Neural cell (in vitro differentiated cells): ENCODE measurements at regions not wholly inside any gene's neighbourhood (a gene's known extent, or its start where the extent isn't known, plus 50 kb on each side); places are given as distances from the start of the nearest gene placed in this dataset.

Source experiments
- H2AFZ ChIP-seq: fragments of 200-600, 300-800 bp; sonication (generic), shearing (Covaris generic); 2 replicates; pipeline ENCODE4 v1.6.0; 2014; ENCODE audit warnings: low read depth, mild to moderate bottlenecking, antibody characterized with exemption, low read length, moderate library complexity
- H3F3A ChIP-seq: fragments of 200-600 bp; shearing (Covaris generic); 2 replicates; pipeline ENCODE4 v1.6.1; 2016; ENCODE audit warnings: mild to moderate bottlenecking, moderate library complexity, mixed read lengths, antibody characterized with exemption, low read length; ENCODE audit not compliant: insufficient read depth, poor library complexity, severe bottlenecking
- H3K27ac ChIP-seq: fragments of 200-600, 300-800 bp; sonication (generic), shearing (Covaris generic); 2 replicates; pipeline ENCODE4 v1.5.1; 2014; ENCODE audit warnings: mild to moderate bottlenecking, low read length, moderate library complexity
- H3K27me3 ChIP-seq: fragments of 300-800, 200-600 bp; sonication (generic), shearing (Covaris generic); 2 replicates; pipeline ENCODE4 v1.6.0; 2014; ENCODE audit warnings: mild to moderate bottlenecking, low read depth, low read length, moderate library complexity; ENCODE audit not compliant: insufficient read depth
- H3K36me3 ChIP-seq: fragments of 300-800, 200-600 bp; sonication (generic), shearing (Covaris generic); 2 replicates; pipeline ENCODE4 v1.5.1; 2014; ENCODE audit warnings: mild to moderate bottlenecking, antibody characterized with exemption, low read length, moderate library complexity; ENCODE audit not compliant: insufficient read depth
- H3K4me2 ChIP-seq: fragments of 300-800, 200-600 bp; sonication (generic), shearing (Covaris generic); 2 replicates; pipeline ENCODE4 v1.6.0; 2014; ENCODE audit warnings: mild to moderate bottlenecking, low read length
- H3K4me3 ChIP-seq: fragments of 300-800, 200-600 bp; sonication (generic), shearing (Covaris generic); 2 replicates; pipeline ENCODE4 v1.5.1; 2014; ENCODE audit warnings: mild to moderate bottlenecking, low read length, moderate library complexity
- H3K79me2 ChIP-seq: fragments of 200-600 bp; shearing (Covaris generic); replicated peaks from 2 replicates; pipeline ENCODE4 v1.6.0; 2014; ENCODE audit warnings: mild to moderate bottlenecking, low read length, moderate library complexity; ENCODE audit not compliant: insufficient read depth
- H3K9ac ChIP-seq: fragments of 300-800, 200-600 bp; sonication (generic), shearing (Covaris generic); 2 replicates; pipeline ENCODE4 v1.6.1; 2016; ENCODE audit warnings: mild to moderate bottlenecking, low read length, mixed read lengths
- H3K9me2 ChIP-seq: fragments of 200-600 bp; shearing (Covaris generic); 2 replicates; pipeline ENCODE4 v1.6.1; 2016; ENCODE audit warnings: mild to moderate bottlenecking, low read length, mixed read lengths; ENCODE audit not compliant: insufficient read depth
- H3K9me3 ChIP-seq: fragments of 200-600, 300-800 bp; sonication (generic), shearing (Covaris generic); 2 replicates; pipeline ENCODE4 v1.6.1; 2016; ENCODE audit warnings: mild to moderate bottlenecking, mixed run types, low read length, moderate library complexity, mixed read lengths
- H4K20me1 ChIP-seq: fragments of 200-600 bp; shearing (Covaris generic); 2 replicates; pipeline ENCODE4 v1.6.1; 2016; ENCODE audit warnings: mild to moderate bottlenecking, mixed run types; ENCODE audit not compliant: insufficient read depth
- EP300 ChIP-seq: fragments of 450-650 bp; conservative IDR thresholded peaks from 2 replicates; pipeline ENCODE4 v1.6.1; 2014; ENCODE audit warnings: antibody characterized with exemption, mild to moderate bottlenecking, moderate library complexity; ENCODE audit not compliant: poor library complexity, severe bottlenecking
- EZH2 ChIP-seq: fragments of 200-600, 300-800 bp; shearing (Covaris generic), sonication (generic); IDR thresholded peaks from 2 replicates; pipeline ENCODE4 v1.6.1; 2014; ENCODE audit warnings: antibody characterized with exemption, low read length, borderline replicate concordance, mild to moderate bottlenecking; ENCODE audit not compliant: insufficient read depth, poor library complexity, severe bottlenecking
- MXI1 ChIP-seq: fragments of 450-650 bp; conservative IDR thresholded peaks from 2 replicates; pipeline ENCODE4 v1.6.1; 2014; ENCODE audit warnings: antibody characterized with exemption, mild to moderate bottlenecking; ENCODE audit not compliant: poor library complexity, severe bottlenecking
- POLR2AphosphoS5 ChIP-seq: IDR thresholded peaks from 2 replicates; pipeline ENCODE4 v1.6.1; 2012
- RAD21 ChIP-seq: fragments of 450-650 bp; conservative IDR thresholded peaks from 2 replicates; pipeline ENCODE4 v1.6.1; 2014; ENCODE audit warnings: antibody characterized with exemption, mild to moderate bottlenecking, moderate library complexity
- REST ChIP-seq: IDR thresholded peaks from 2 replicates; pipeline ENCODE4 v1.6.1; 2012; ENCODE audit warnings: borderline replicate concordance
- SMC3 ChIP-seq: fragments of 450-650 bp; conservative IDR thresholded peaks from 2 replicates; pipeline ENCODE4 v1.6.1; 2014; ENCODE audit warnings: antibody characterized with exemption, mild to moderate bottlenecking, moderate library complexity; ENCODE audit not compliant: poor library complexity
- TAF1 ChIP-seq: IDR thresholded peaks from 2 replicates; pipeline ENCODE4 v1.6.1; 2012; ENCODE audit warnings: low read depth
- TF ChIP-seq, protein P1 (sequence below): fragments of 450-650 bp; IDR thresholded peaks from 2 replicates; pipeline ENCODE4 v1.5.1; 2014; ENCODE audit warnings: antibody characterized with exemption, mild to moderate bottlenecking, moderate library complexity; ENCODE audit not compliant: poor library complexity, severe bottlenecking

DNA sequence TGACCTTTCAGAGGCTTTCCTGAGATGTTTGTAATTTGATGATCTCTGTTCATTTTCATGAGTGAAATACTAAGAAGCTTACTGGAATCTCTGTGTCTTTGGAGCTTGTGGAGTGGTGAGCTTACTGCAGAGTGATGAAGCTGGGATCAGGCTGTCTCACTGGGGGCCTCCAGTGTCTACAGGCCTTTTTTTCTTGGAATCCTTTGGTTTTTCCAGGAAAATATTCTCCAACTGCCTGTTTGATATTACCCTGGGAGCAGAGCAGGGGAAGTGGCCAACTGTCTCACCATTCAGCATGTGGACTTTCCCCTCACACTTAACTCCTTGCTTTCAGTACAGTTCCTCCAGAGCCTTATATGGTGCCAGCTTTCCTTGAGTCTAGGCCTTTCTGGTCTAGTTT, 62.0 kb upstream of the KCNA1 start:
- Histone ChIP-seq H3K4me3 (no peak overlapping the region), H3K27me3 (no peaks in the 10 kb centered on the region), H4K20me1 (no peaks in the 10 kb centered on the region), H3K36me3 (no peaks in the 10 kb centered on the region), H3K79me2 (no peaks in the 10 kb centered on the region), H3F3A (no peaks in the 10 kb centered on the region), H3K9me2 (no peaks in the 10 kb centered on the region), H2AFZ (no peak overlapping the region), H3K4me2 (no peak overlapping the region), H3K9me3 (no peaks in the 10 kb centered on the region), H3K27ac (no peak overlapping the region), H3K9ac (no peak overlapping the region)
- TF ChIP-seq SMC3 = no peak
- TF ChIP-seq TAF1 = no peak
- no peak for TF ChIP-seq EZH2
- no peak for TF ChIP-seq MXI1
- TF ChIP-seq REST = no peak
- TF ChIP-seq RAD21 = no peak
- no peak for TF ChIP-seq POLR2AphosphoS5
- TF ChIP-seq EP300 = no peak

GRCh38 chr12:4849115-4849541, 60.6 kb upstream of the KCNA1 start:
- Histone ChIP-seq H3F3A (no peaks in the 10 kb centered on the region), H3K4me3 (no peak overlapping the region), H3K27me3 (no peaks in the 10 kb centered on the region), H3K9ac (no peak overlapping the region), H4K20me1 (no peaks in the 10 kb centered on the region), H3K27ac (no peak overlapping the region), H3K36me3 (no peaks in the 10 kb centered on the region), H3K9me2 (no peaks in the 10 kb centered on the region), H3K4me2 (no peak overlapping the region), H3K79me2 (no peaks in the 10 kb centered on the region), H2AFZ (no peak overlapping the region), H3K9me3 (no peaks in the 10 kb centered on the region)
- no peak for TF ChIP-seq REST
- peak; percentile 35 for TF ChIP-seq SMC3
- TF ChIP-seq, protein P1, sequence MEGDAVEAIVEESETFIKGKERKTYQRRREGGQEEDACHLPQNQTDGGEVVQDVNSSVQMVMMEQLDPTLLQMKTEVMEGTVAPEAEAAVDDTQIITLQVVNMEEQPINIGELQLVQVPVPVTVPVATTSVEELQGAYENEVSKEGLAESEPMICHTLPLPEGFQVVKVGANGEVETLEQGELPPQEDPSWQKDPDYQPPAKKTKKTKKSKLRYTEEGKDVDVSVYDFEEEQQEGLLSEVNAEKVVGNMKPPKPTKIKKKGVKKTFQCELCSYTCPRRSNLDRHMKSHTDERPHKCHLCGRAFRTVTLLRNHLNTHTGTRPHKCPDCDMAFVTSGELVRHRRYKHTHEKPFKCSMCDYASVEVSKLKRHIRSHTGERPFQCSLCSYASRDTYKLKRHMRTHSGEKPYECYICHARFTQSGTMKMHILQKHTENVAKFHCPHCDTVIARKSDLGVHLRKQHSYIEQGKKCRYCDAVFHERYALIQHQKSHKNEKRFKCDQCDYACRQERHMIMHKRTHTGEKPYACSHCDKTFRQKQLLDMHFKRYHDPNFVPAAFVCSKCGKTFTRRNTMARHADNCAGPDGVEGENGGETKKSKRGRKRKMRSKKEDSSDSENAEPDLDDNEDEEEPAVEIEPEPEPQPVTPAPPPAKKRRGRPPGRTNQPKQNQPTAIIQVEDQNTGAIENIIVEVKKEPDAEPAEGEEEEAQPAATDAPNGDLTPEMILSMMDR = peak; percentile 54
- TF ChIP-seq EZH2 = no peak
